HEK293 (cell line): ENCODE measurements at regions not wholly inside any gene's neighbourhood (a gene's known extent, or its start where the extent isn't known, plus 50 kb on each side); places are given as distances from the start of the nearest gene placed in this dataset.

Experiments used
- CTCF ChIA-PET: fragments of 350-600 bp; formaldehyde crosslinking; extraction: SDS; loops from one replicate; lab custom pipeline; 2021; ENCODE audit warnings: antibody characterized with exemption; lab: Yijun Ruan, JAX
- POLR2A ChIA-PET: fragments of 300-600 bp; formaldehyde crosslinking; extraction: SDS; loops from one replicate; lab custom pipeline; 2020; ENCODE audit warnings: antibody characterized with exemption, inconsistent platforms; lab: Yijun Ruan, JAX
- H3K27ac ChIP-seq: fragments of 200-500 bp; sonication (Bioruptor generic); 2 replicates; pipeline ENCODE4 v1.5.1; 2014; ENCODE audit warnings: low read depth, low read length, control low read depth, inconsistent platforms; ENCODE audit errors: extremely low read depth
- H3K36me3 ChIP-seq, 2 experiments: fragments of 200-500 bp in 1 of 2; sonication (Bioruptor generic) in 1 of 2; 1 replicate in 1 of 2; 2 replicates in 1 of 2; pipeline ENCODE4 v1.5.1; 2014 to 2017; ENCODE audit warnings: inconsistent platforms in 2 of 2, low read length in 2 of 2; ENCODE audit not compliant: control insufficient read depth in 2 of 2, insufficient read depth in 1 of 2
- H3K4me1 ChIP-seq: fragments of 200-500 bp; sonication (Bioruptor generic); 2 replicates; pipeline ENCODE4 v1.5.1; 2014; ENCODE audit warnings: mild to moderate bottlenecking, low read length, inconsistent platforms; ENCODE audit not compliant: control insufficient read depth, insufficient read depth
- H3K4me3 ChIP-seq: 2 replicates; pipeline ENCODE4 v1.5.1; 2011; ENCODE audit warnings: low read depth, mild to moderate bottlenecking, control low read depth, low read length, moderate library complexity
- H3K9me3 ChIP-seq: fragments of 200-500 bp; sonication (Bioruptor generic); 2 replicates; pipeline ENCODE4 v1.5.1; 2014; ENCODE audit warnings: low read depth, low read length, inconsistent platforms; ENCODE audit not compliant: control insufficient read depth, insufficient read depth
- BCL11A ChIP-seq: fragments of 450-650 bp; formaldehyde crosslinking; IDR thresholded peaks from 2 replicates; pipeline ENCODE4 v1.5.1; 2016; ENCODE audit warnings: low read depth, missing biosample characterization, missing genetic modification characterization
- BCL11B ChIP-seq: fragments of 450-650 bp; formaldehyde crosslinking; IDR thresholded peaks from 2 replicates; pipeline ENCODE4 v1.5.1; 2016; ENCODE audit warnings: low read depth, missing biosample characterization, missing genetic modification characterization
- GLIS1 ChIP-seq: fragments of 450-650 bp; formaldehyde crosslinking; IDR thresholded peaks from 2 replicates; pipeline ENCODE4 v1.5.1; 2016; ENCODE audit warnings: missing biosample characterization, missing genetic modification characterization
- HOXA7 ChIP-seq: sonication (generic); formaldehyde crosslinking; IDR thresholded peaks from 2 replicates; pipeline ENCODE4 v1.8.1; 2022; ENCODE audit warnings: missing genetic modification reagents, borderline replicate concordance
- IKZF3 ChIP-seq: fragments of 450-650 bp; IDR thresholded peaks from 2 replicates; pipeline ENCODE4 v1.5.0; 2018; ENCODE audit warnings: missing biosample characterization, mild to moderate bottlenecking, missing genetic modification characterization, moderate library complexity
- PRDM4 ChIP-seq: fragments of 450-650 bp; formaldehyde crosslinking; IDR thresholded peaks from 2 replicates; pipeline ENCODE4 v1.5.1; 2017; ENCODE audit warnings: missing biosample characterization, missing genetic modification characterization
- REPIN1 ChIP-seq: fragments of 450-650 bp; formaldehyde crosslinking; IDR thresholded peaks from 2 replicates; pipeline ENCODE4 v1.5.1; 2017; ENCODE audit warnings: missing biosample characterization, missing genetic modification characterization, low read depth
- TSHZ1 ChIP-seq: fragments of 450-650 bp; formaldehyde crosslinking; IDR thresholded peaks from 2 replicates; pipeline ENCODE4 v1.5.1; 2016; ENCODE audit warnings: missing biosample characterization, missing genetic modification characterization, borderline replicate concordance
- ZBTB21 ChIP-seq: fragments of 450-650 bp; formaldehyde crosslinking; IDR thresholded peaks from 2 replicates; pipeline ENCODE4 v1.5.1; 2017; ENCODE audit warnings: missing biosample characterization, missing genetic modification characterization
- ZBTB48 ChIP-seq: fragments of 450-650 bp; formaldehyde crosslinking; IDR thresholded peaks from 2 replicates; pipeline ENCODE4 v1.5.1; 2016; ENCODE audit warnings: missing biosample characterization, missing genetic modification characterization
- ZNF114 ChIP-seq: fragments of 450-650 bp; formaldehyde crosslinking; IDR thresholded peaks from 2 replicates; pipeline ENCODE4 v1.5.0; 2017; ENCODE audit warnings: missing biosample characterization, missing genetic modification characterization
- ZNF132 ChIP-seq: fragments of 450-650 bp; formaldehyde crosslinking; IDR thresholded peaks from 2 replicates; pipeline ENCODE4 v1.5.1; 2017; ENCODE audit warnings: missing biosample characterization, missing genetic modification characterization, borderline replicate concordance
- ZNF274 ChIP-seq, 2 experiments: fragments of 200-500 bp in 1 of 2; fragments of 450-650 bp in 1 of 2; sonication (Bioruptor generic) in 1 of 2; formaldehyde crosslinking in 1 of 2; IDR thresholded peaks; 2 replicates each; pipeline versions ENCODE4 v1.5.1 to v1.6.1; 2014 to 2016; ENCODE audit warnings: borderline replicate concordance in 1 of 2, inconsistent platforms in 1 of 2, low read length in 1 of 2, missing biosample characterization in 1 of 2, missing genetic modification characterization in 1 of 2
- ZNF302 ChIP-seq: fragments of 450-650 bp; formaldehyde crosslinking; IDR thresholded peaks from 2 replicates; pipeline ENCODE4 v1.5.1; 2016; ENCODE audit warnings: missing biosample characterization, missing genetic modification characterization, low read depth
- ZNF311 ChIP-seq: fragments of 450-650 bp; formaldehyde crosslinking; IDR thresholded peaks from 2 replicates; pipeline ENCODE4 v1.5.1; 2017; ENCODE audit warnings: missing biosample characterization, missing genetic modification characterization, borderline replicate concordance
- ZNF335 ChIP-seq: fragments of 450-650 bp; formaldehyde crosslinking; conservative IDR thresholded peaks from 2 replicates; pipeline ENCODE4 v1.5.1; 2016; ENCODE audit warnings: missing biosample characterization, missing genetic modification characterization
- ZNF350 ChIP-seq: fragments of 450-650 bp; formaldehyde crosslinking; IDR thresholded peaks from 2 replicates; pipeline ENCODE4 v1.5.0; 2017; ENCODE audit warnings: missing biosample characterization, mild to moderate bottlenecking, missing genetic modification characterization
- ZNF416 ChIP-seq: fragments of 450-650 bp; formaldehyde crosslinking; IDR thresholded peaks from 2 replicates; pipeline ENCODE4 v1.5.1; 2016; ENCODE audit warnings: missing biosample characterization, missing genetic modification characterization
- ZNF423 ChIP-seq: fragments of 450-650 bp; formaldehyde crosslinking; IDR thresholded peaks from 2 replicates; pipeline ENCODE4 v1.5.1; 2016; ENCODE audit warnings: missing biosample characterization, missing genetic modification characterization
- ZNF501 ChIP-seq: fragments of 450-650 bp; formaldehyde crosslinking; IDR thresholded peaks from 2 replicates; pipeline ENCODE4 v1.5.1; 2016; ENCODE audit warnings: missing biosample characterization, missing genetic modification characterization
- ZNF521 ChIP-seq: fragments of 450-650 bp; formaldehyde crosslinking; IDR thresholded peaks from 2 replicates; pipeline ENCODE4 v1.5.1; 2017; ENCODE audit warnings: missing biosample characterization, mild to moderate bottlenecking, missing genetic modification characterization
- ZNF548 ChIP-seq: fragments of 450-650 bp; formaldehyde crosslinking; IDR thresholded peaks from 2 replicates; pipeline ENCODE4 v1.5.1; 2016; ENCODE audit warnings: missing biosample characterization, missing genetic modification characterization
- ZNF626 ChIP-seq: fragments of 450-650 bp; sonication (Bioruptor Pico); formaldehyde crosslinking; IDR thresholded peaks from 2 replicates; pipeline ENCODE4 v1.5.1; 2018; ENCODE audit warnings: missing biosample characterization, missing genetic modification characterization, inconsistent platforms
- ZNF654 ChIP-seq: fragments of 450-650 bp; formaldehyde crosslinking; IDR thresholded peaks from 2 replicates; pipeline ENCODE4 v1.5.1; 2016; ENCODE audit warnings: low read depth, missing biosample characterization, missing genetic modification characterization
- ZNF658 ChIP-seq: fragments of 450-650 bp; formaldehyde crosslinking; IDR thresholded peaks from 2 replicates; pipeline ENCODE4; 2016; ENCODE audit warnings: missing biosample characterization, missing genetic modification characterization
- ZNF792 ChIP-seq: fragments of 450-650 bp; formaldehyde crosslinking; IDR thresholded peaks from 2 replicates; pipeline ENCODE4 v1.5.1; 2016; ENCODE audit warnings: missing biosample characterization, missing genetic modification characterization
- ZSCAN5A ChIP-seq: fragments of 450-650 bp; formaldehyde crosslinking; IDR thresholded peaks from 2 replicates; pipeline ENCODE4 v1.5.1; 2016; ENCODE audit warnings: missing biosample characterization, missing genetic modification characterization
- TF ChIP-seq, protein P1 (sequence below): fragments of 450-650 bp; formaldehyde crosslinking; conservative IDR thresholded peaks from 2 replicates; pipeline ENCODE4 v1.5.1; 2016; ENCODE audit warnings: low read depth, missing biosample characterization, missing genetic modification characterization

GRCh38 chr3:68315964-68316363, 616.4 kb downstream of the TAFA4 start:
- ChIA-PET POLR2A (no interaction called here), CTCF (no interaction called here)
- no peaks in the 10 kb centered on the region for H3K4me1 ChIP-seq
- H3K36me3 ChIP-seq: no peaks in the 10 kb centered on the region
- no peaks in the 10 kb centered on the region for H3K9me3 ChIP-seq
- no peak overlapping the region for H3K4me3 ChIP-seq
- no peak overlapping the region for H3K27ac ChIP-seq
- TF ChIP-seq PRDM4 (tag by site-specific recombination) (no peak), ZSCAN5A (tag by site-specific recombination) (no peak), ZNF114 (no peak), ZNF626 (tag by site-specific recombination) (no peak), ZNF521 (no peak), BCL11A (tag by site-specific recombination) (no peak), REPIN1 (tag by site-specific recombination) (no peak), ZNF654 (no peak), ZNF416 (no peak), ZNF311 (tag by site-specific recombination) (no peak), ZNF658 (no peak), ZNF548 (tag by site-specific recombination) (no peak), ZNF501 (tag by site-specific recombination) (no peak), ZNF274 (IDR thresholded peaks at IDR 0.05; ENCODE audit: low read length) (no peak), ZNF274 (tag by site-specific recombination; IDR thresholded peaks at IDR 0.05; ENCODE audit: borderline replicate concordance) (no peak), ZBTB21 (no peak)

GRCh38 chr3:68315546-68315945, 616.8 kb downstream of the TAFA4 start:
- H3K4me3 ChIP-seq: no peak overlapping the region
- CTCF ChIA-PET: no interaction called here
- no peaks in the 10 kb centered on the region for H3K9me3 ChIP-seq
- no peak for TF ChIP-seq ZNF350 (tag by site-specific recombination)
- no peak for TF ChIP-seq HOXA7 (CRISPR knock-in tag)
- TF ChIP-seq BCL11B: no peak
- TF ChIP-seq TSHZ1 (tag by site-specific recombination): no peak
- no peak for TF ChIP-seq GLIS1
- no peak for TF ChIP-seq ZNF302
- no peak for TF ChIP-seq ZBTB48 (tag by site-specific recombination)
- TF ChIP-seq, protein P1, sequence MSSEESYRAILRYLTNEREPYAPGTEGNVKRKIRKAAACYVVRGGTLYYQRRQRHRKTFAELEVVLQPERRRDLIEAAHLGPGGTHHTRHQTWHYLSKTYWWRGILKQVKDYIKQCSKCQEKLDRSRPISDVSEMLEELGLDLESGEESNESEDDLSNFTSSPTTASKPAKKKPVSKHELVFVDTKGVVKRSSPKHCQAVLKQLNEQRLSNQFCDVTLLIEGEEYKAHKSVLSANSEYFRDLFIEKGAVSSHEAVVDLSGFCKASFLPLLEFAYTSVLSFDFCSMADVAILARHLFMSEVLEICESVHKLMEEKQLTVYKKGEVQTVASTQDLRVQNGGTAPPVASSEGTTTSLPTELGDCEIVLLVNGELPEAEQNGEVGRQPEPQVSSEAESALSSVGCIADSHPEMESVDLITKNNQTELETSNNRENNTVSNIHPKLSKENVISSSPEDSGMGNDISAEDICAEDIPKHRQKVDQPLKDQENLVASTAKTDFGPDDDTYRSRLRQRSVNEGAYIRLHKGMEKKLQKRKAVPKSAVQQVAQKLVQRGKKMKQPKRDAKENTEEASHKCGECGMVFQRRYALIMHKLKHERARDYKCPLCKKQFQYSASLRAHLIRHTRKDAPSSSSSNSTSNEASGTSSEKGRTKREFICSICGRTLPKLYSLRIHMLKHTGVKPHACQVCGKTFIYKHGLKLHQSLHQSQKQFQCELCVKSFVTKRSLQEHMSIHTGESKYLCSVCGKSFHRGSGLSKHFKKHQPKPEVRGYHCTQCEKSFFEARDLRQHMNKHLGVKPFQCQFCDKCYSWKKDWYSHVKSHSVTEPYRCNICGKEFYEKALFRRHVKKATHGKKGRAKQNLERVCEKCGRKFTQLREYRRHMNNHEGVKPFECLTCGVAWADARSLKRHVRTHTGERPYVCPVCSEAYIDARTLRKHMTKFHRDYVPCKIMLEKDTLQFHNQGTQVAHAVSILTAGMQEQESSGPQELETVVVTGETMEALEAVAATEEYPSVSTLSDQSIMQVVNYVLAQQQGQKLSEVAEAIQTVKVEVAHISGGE (tag by site-specific recombination): no peak
- TF ChIP-seq ZNF423 (tag by site-specific recombination): no peak
- TF ChIP-seq ZNF792: no peak
- no peak for TF ChIP-seq IKZF3 (tag by site-specific recombination)
- TF ChIP-seq ZNF132 (tag by site-specific recombination): no peak
- TF ChIP-seq ZNF335: no peak
- no peaks in the 10 kb centered on the region for H3K36me3 ChIP-seq
- no peak overlapping the region for H3K27ac ChIP-seq
- POLR2A ChIA-PET: no interaction called here
- no peaks in the 10 kb centered on the region for H3K4me1 ChIP-seq
